ENCODE measurements at regions not wholly inside any gene's neighbourhood (a gene's known extent, or its start where the extent isn't known, plus 50 kb on each side); places are given as distances from the start of the nearest gene placed in this dataset.

GRCh38 chr19:31146546-31147183 is 202.6 kb downstream of the TSHZ3 start:
- ChIA-PET POLR2A (no interaction called here), CTCF (interaction anchor here (1.3 to 2.6 kb wide), 2 partner anchors 92 to 361 kb away, joined by 3 to 14 read pairs; no protein-coding TSS in a partner anchor)
- ATAC-seq, result no peak
- Mint-ChIP-seq H3K36me3 (no peaks in the 10 kb centered on the region), H3K27ac (no peak overlapping the region), H3K4me3 (no peak overlapping the region), H3K9me3 (peaks cover 1% of the 10 kb centered on the region), H3K27me3 (ENCODE audit: low read depth) (no peaks in the 10 kb centered on the region), H3K4me1 (peaks cover 8% of the 10 kb centered on the region)
- TF ChIP-seq MLX (CRISPR knock-in tag; IDR thresholded peaks at IDR 0.05) (no peak), FOXP4 (CRISPR knock-in tag; IDR thresholded peaks at IDR 0.05) (no peak), GRHL2 (CRISPR knock-in tag; IDR thresholded peaks at IDR 0.05; ENCODE audit: insufficient replicate concordance, severe bottlenecking) (no peak), ZNF232 (CRISPR knock-in tag; IDR thresholded peaks at IDR 0.05) (no peak), NR3C1 (CRISPR knock-in tag; conservative IDR thresholded peaks at IDR 0.05; ENCODE audit: low read depth) (no peak), CBFB (CRISPR knock-in tag; IDR thresholded peaks at IDR 0.05; ENCODE audit: low read depth) (no peak), CREB1 (CRISPR knock-in tag; IDR thresholded peaks at IDR 0.05) (no peak), FOXP1 (CRISPR knock-in tag; IDR thresholded peaks at IDR 0.05; ENCODE audit: borderline replicate concordance) (no peak), NR2C2 (CRISPR knock-in tag; IDR thresholded peaks at IDR 0.05) (no peak), ZNF138 (CRISPR knock-in tag; conservative IDR thresholded peaks at IDR 0.05) (no peak)
- DNase-seq (ENCODE audit: low spot score), result peak; percentile 23

GRCh38 chr19:31146015-31146414 is 203.2 kb downstream of the TSHZ3 start:
- no peak overlapping the region for H3K27ac Mint-ChIP-seq
- H3K4me1 Mint-ChIP-seq, result peaks cover 8% of the 10 kb centered on the region
- ATAC-seq (no peak), DNase-seq (ENCODE audit: low spot score) (no peak)
- no peak overlapping the region for H3K4me3 Mint-ChIP-seq
- ChIA-PET POLR2A (no interaction called here), CTCF (interaction anchor here (1.3 to 2.6 kb wide), 2 partner anchors 92 to 360 kb away, joined by 3 to 14 read pairs; no protein-coding TSS in a partner anchor)
- peaks cover 4% of the 10 kb centered on the region for H3K9me3 Mint-ChIP-seq
- H3K36me3 Mint-ChIP-seq, result no peaks in the 10 kb centered on the region
- no peaks in the 10 kb centered on the region for H3K27me3 Mint-ChIP-seq (ENCODE audit: low read depth)
- TF ChIP-seq ZNF138 (CRISPR knock-in tag; conservative IDR thresholded peaks at IDR 0.05) (no peak), SOX15 (CRISPR knock-in tag; IDR thresholded peaks at IDR 0.05) (no peak), RORB (CRISPR knock-in tag; IDR thresholded peaks at IDR 0.05) (no peak), ESRRA (CRISPR knock-in tag; IDR thresholded peaks at IDR 0.05; ENCODE audit: borderline replicate concordance) (no peak), E2F1 (CRISPR knock-in tag; IDR thresholded peaks at IDR 0.05) (no peak), IRF2 (CRISPR knock-in tag; IDR thresholded peaks at IDR 0.05; ENCODE audit: borderline replicate concordance, low read depth) (no peak), HMGA2 (CRISPR knock-in tag; IDR thresholded peaks at IDR 0.05) (no peak), ZBTB43 (CRISPR knock-in tag; IDR thresholded peaks at IDR 0.05) (no peak), MAX (CRISPR knock-in tag; IDR thresholded peaks at IDR 0.05) (no peak), CDX4 (CRISPR knock-in tag; IDR thresholded peaks at IDR 0.05; ENCODE audit: borderline replicate concordance) (no peak), GTF2I (CRISPR knock-in tag; conservative IDR thresholded peaks at IDR 0.05) (no peak), ELF4 (CRISPR knock-in tag; IDR thresholded peaks at IDR 0.05; ENCODE audit: low read depth) (no peak), E2F5 (CRISPR knock-in tag; IDR thresholded peaks at IDR 0.05) (no peak), E2F4 (CRISPR knock-in tag; IDR thresholded peaks at IDR 0.05; ENCODE audit: borderline replicate concordance, low read depth) (no peak)
